ENCODE measurements at regions not wholly inside any gene's neighbourhood (a gene's known extent, or its start where the extent isn't known, plus 50 kb on each side); places are given as distances from the start of the nearest gene placed in this dataset.

DNA sequence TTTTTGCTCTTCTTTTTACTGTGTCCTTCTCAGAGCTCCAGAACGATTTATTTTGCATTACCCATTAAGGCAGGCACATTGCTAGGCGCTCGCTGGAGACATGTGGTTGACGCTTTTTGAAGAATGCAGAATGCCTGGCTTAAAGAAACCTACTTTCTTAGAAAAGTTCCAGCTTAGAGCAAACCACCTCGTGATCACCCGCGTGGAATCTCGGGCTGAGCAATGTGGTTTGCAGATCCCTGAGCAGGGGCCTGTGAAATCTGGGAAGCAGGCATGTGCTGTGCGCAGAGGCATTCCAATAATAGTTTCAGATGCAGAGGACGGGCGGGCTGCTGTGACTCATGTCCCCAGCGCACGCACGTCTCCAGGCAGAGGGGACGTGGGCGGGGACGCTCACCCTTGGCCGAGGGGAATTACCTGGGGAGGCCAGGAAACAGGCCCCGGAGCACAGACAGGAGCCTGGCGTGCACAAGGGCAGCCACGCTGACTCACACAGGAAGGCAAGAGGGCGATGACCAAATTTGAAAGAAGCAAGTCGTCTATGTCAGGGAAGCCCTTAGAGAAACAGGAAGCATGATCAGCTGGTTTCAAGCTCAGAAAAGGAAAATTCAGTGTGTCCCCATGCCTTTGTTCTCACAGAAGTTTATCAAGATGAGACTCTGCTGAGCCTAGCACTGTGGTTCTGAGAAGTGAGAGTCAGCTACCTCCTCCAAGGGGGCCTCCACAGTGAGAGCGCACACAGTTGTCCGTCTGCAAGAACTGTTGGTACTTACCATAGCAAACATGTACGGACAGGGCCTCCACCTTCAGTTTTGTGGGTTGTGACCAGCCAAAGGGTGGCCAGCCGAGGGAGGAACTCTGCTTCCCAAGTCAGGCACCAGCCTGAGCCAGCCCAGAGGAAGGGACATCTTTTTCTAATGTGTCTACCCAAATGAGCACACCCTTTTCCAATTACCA lies 218.6 kb downstream of the PIK3R1 start (continued):
- no peak for TF ChIP-seq SREBF1 (IDR thresholded peaks at IDR 0.05; ENCODE audit: borderline replicate concordance, low read depth, low read length)
- TF ChIP-seq NUFIP1 (IDR thresholded peaks at IDR 0.05; ENCODE audit: partially characterized antibody) = no peak
- TF ChIP-seq CXXC5 (CRISPR knock-in tag; IDR thresholded peaks at IDR 0.05) = peak; percentile 86
- peak; percentile 79 for TF ChIP-seq MYC (IDR thresholded peaks at IDR 0.05; ENCODE audit: low read depth, low read length)
- no peak for TF ChIP-seq MYC (CRISPR knock-in tag; IDR thresholded peaks at IDR 0.05; ENCODE audit: borderline replicate concordance, low read depth)
- TF ChIP-seq SP2 (IDR thresholded peaks at IDR 0.05; ENCODE audit: extremely low read depth, low read depth, low read length, poor library complexity, severe bottlenecking) = no peak
- peak; percentile 22; the same call in 1 of the 2 replicates for TF ChIP-seq NFIC (IDR thresholded peaks at IDR 0.05)
- no peak for TF ChIP-seq ETS2 (tag; IDR thresholded peaks at IDR 0.05; ENCODE audit: borderline replicate concordance, poor library complexity, severe bottlenecking)
- peak; percentile 44 for TF ChIP-seq GABPA (tag; conservative IDR thresholded peaks at IDR 0.05; ENCODE audit: low read depth)
- TF ChIP-seq HDAC2 (IDR thresholded peaks at IDR 0.05) = peak; percentile 53; the same call in 1 of the 2 replicates
- peak in 1 of 2 experiments; percentile 18; a peak in 2 of 4 replicates for TF ChIP-seq RAD21 (CRISPR knock-in tag; conservative IDR thresholded peaks at IDR 0.05 in 1 of 2, IDR thresholded peaks at IDR 0.05 in 1 of 2)
- no peak for TF ChIP-seq NCOA6 (IDR thresholded peaks at IDR 0.05)
- peak; percentile 83 for TF ChIP-seq SMARCE1 (IDR thresholded peaks at IDR 0.05)
- peak; percentile 70 for TF ChIP-seq ZNF766 (CRISPR knock-in tag; conservative IDR thresholded peaks at IDR 0.05)
- 0 out of 4 replicates have a peak, but pooled peaks of 1 of the 2 experiments have one; percentile 25 for TF ChIP-seq ARNT (IDR thresholded peaks at IDR 0.05)
- TF ChIP-seq, protein P1, sequence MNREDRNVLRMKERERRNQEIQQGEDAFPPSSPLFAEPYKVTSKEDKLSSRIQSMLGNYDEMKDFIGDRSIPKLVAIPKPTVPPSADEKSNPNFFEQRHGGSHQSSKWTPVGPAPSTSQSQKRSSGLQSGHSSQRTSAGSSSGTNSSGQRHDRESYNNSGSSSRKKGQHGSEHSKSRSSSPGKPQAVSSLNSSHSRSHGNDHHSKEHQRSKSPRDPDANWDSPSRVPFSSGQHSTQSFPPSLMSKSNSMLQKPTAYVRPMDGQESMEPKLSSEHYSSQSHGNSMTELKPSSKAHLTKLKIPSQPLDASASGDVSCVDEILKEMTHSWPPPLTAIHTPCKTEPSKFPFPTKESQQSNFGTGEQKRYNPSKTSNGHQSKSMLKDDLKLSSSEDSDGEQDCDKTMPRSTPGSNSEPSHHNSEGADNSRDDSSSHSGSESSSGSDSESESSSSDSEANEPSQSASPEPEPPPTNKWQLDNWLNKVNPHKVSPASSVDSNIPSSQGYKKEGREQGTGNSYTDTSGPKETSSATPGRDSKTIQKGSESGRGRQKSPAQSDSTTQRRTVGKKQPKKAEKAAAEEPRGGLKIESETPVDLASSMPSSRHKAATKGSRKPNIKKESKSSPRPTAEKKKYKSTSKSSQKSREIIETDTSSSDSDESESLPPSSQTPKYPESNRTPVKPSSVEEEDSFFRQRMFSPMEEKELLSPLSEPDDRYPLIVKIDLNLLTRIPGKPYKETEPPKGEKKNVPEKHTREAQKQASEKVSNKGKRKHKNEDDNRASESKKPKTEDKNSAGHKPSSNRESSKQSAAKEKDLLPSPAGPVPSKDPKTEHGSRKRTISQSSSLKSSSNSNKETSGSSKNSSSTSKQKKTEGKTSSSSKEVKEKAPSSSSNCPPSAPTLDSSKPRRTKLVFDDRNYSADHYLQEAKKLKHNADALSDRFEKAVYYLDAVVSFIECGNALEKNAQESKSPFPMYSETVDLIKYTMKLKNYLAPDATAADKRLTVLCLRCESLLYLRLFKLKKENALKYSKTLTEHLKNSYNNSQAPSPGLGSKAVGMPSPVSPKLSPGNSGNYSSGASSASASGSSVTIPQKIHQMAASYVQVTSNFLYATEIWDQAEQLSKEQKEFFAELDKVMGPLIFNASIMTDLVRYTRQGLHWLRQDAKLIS (CRISPR knock-in tag; IDR thresholded peaks at IDR 0.05) = peak; percentile 53; the same call in 1 of the 2 replicates
- TF ChIP-seq, protein P2, sequence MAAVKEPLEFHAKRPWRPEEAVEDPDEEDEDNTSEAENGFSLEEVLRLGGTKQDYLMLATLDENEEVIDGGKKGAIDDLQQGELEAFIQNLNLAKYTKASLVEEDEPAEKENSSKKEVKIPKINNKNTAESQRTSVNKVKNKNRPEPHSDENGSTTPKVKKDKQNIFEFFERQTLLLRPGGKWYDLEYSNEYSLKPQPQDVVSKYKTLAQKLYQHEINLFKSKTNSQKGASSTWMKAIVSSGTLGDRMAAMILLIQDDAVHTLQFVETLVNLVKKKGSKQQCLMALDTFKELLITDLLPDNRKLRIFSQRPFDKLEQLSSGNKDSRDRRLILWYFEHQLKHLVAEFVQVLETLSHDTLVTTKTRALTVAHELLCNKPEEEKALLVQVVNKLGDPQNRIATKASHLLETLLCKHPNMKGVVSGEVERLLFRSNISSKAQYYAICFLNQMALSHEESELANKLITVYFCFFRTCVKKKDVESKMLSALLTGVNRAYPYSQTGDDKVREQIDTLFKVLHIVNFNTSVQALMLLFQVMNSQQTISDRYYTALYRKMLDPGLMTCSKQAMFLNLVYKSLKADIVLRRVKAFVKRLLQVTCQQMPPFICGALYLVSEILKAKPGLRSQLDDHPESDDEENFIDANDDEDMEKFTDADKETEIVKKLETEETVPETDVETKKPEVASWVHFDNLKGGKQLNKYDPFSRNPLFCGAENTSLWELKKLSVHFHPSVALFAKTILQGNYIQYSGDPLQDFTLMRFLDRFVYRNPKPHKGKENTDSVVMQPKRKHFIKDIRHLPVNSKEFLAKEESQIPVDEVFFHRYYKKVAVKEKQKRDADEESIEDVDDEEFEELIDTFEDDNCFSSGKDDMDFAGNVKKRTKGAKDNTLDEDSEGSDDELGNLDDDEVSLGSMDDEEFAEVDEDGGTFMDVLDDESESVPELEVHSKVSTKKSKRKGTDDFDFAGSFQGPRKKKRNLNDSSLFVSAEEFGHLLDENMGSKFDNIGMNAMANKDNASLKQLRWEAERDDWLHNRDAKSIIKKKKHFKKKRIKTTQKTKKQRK (IDR thresholded peaks at IDR 0.05; ENCODE audit: borderline replicate concordance, low read depth, low read length) = no peak
- TF ChIP-seq RAD51 (IDR thresholded peaks at IDR 0.05; ENCODE audit: borderline replicate concordance, low read depth) = no peak
- no peak for TF ChIP-seq TAF15 (IDR thresholded peaks at IDR 0.05; ENCODE audit: low read depth, low read length)
- no peak for TF ChIP-seq POLR3G (IDR thresholded peaks at IDR 0.05; ENCODE audit: extremely low read depth, insufficient read length, insufficient replicate concordance)
- TF ChIP-seq ARID2 (IDR thresholded peaks at IDR 0.05) = no peak

Measured in K562 (cell line).